PC-9 (cell line): ENCODE measurements at regions not wholly inside any gene's neighbourhood (a gene's known extent, or its start where the extent isn't known, plus 50 kb on each side); places are given as distances from the start of the nearest gene placed in this dataset.
A peak's percentile ranks its signal among the peaks of the same experiment; 100 is the strongest.

Experiments
- BruUV-seq: library from RNA; stranded (reverse); fragments of 400-500 nt; replicated peaks from 2 replicates; lab custom pipeline; 2021; lab: Mats Ljungman, UMichigan
- CTCF ChIA-PET: fragments of 300-600 bp; sonication (Branson Sonifier 250); formaldehyde crosslinking; loops from one replicate; lab custom pipeline; 2022; ENCODE audit warnings: antibody characterized with exemption; lab: Charles Lee
- POLR2A ChIA-PET: fragments of 300-600 bp; sonication (Branson Sonifier 250); formaldehyde crosslinking; loops from one replicate; lab custom pipeline; 2022; ENCODE audit warnings: antibody characterized with exemption; ENCODE audit not compliant: unreplicated experiment; lab: Charles Lee
- DNase-seq, 2 experiments: peaks; one replicate each; pipeline versions ENCODE4 v3.0.0 to v3.0.0-alpha.2; 2015 to 2022; ENCODE audit warnings: mixed read lengths in 1 of 2
- H2AFZ ChIP-seq: fragments of 200-600 bp; sonication (generic); 2 replicates; pipeline ENCODE4 v1.8.1; 2017; ENCODE audit warnings: antibody characterized with exemption
- H3F3A ChIP-seq: fragments of 200-600 bp; sonication (generic); 2 replicates; pipeline ENCODE4 v1.8.1; 2017; ENCODE audit warnings: antibody characterized with exemption, mild to moderate bottlenecking, low read depth; ENCODE audit not compliant: insufficient read depth
- H3K27ac ChIP-seq: fragments of 200-600 bp; sonication (generic); 2 replicates; pipeline ENCODE4 v1.6.1; 2016; ENCODE audit warnings: mixed run types
- H3K27me3 ChIP-seq: fragments of 200-600 bp; sonication (generic); 2 replicates; pipeline ENCODE4 v1.6.1; 2016; ENCODE audit warnings: low read depth, mixed run types; ENCODE audit not compliant: insufficient read depth
- H3K36me3 ChIP-seq: fragments of 200-600 bp; sonication (generic); 2 replicates; pipeline ENCODE4 v1.6.1; 2016; ENCODE audit warnings: low read depth, mixed run types
- H3K4me1 ChIP-seq: fragments of 200-600 bp; sonication (generic); replicated peaks from 2 replicates; pipeline ENCODE4 v1.6.1; 2016; ENCODE audit warnings: mixed run types; ENCODE audit not compliant: insufficient read depth
- H3K4me2 ChIP-seq: fragments of 200-600 bp; sonication (generic); 2 replicates; pipeline ENCODE4 v1.6.1; 2017; ENCODE audit warnings: mixed run types
- H3K4me3 ChIP-seq: fragments of 200-600 bp; sonication (generic); 2 replicates; pipeline ENCODE4 v1.6.1; 2016; ENCODE audit warnings: mixed run types
- H3K79me2 ChIP-seq: fragments of 200-600 bp; sonication (generic); 2 replicates; pipeline ENCODE4 v1.6.1; 2017; ENCODE audit warnings: low read depth, mixed run types
- H3K9me2 ChIP-seq: fragments of 200-600 bp; sonication (generic); 2 replicates; pipeline ENCODE4 v1.8.1; 2017; ENCODE audit warnings: mild to moderate bottlenecking; ENCODE audit not compliant: insufficient read depth
- H3K9me3 ChIP-seq: fragments of 200-600 bp; sonication (generic); 2 replicates; pipeline ENCODE4 v1.8.1; 2016; ENCODE audit warnings: low read depth; ENCODE audit not compliant: insufficient read depth
- H4K20me1 ChIP-seq: fragments of 200-600 bp; sonication (generic); 2 replicates; pipeline ENCODE4 v1.8.1; 2017; ENCODE audit not compliant: insufficient read depth
- CTCF ChIP-seq: fragments of 200-600 bp; sonication (generic); conservative IDR thresholded peaks from 2 replicates; pipeline ENCODE4 v1.6.1; 2017; ENCODE audit warnings: mixed run types, antibody characterized with exemption, mild to moderate bottlenecking, moderate library complexity
- EZH2 ChIP-seq: fragments of 200-600 bp; sonication (generic); IDR thresholded peaks from 2 replicates; pipeline ENCODE4 v1.8.0; 2017; ENCODE audit warnings: antibody characterized with exemption, low read depth
- intact Hi-C: fragments of 100-400 bp; cut with micrococcal nuclease; formaldehyde crosslinking; loops from one replicate; pipeline ENCODE4 v1.10.0; 2022; ENCODE audit not compliant: unreplicated experiment

GRCh38 chr6:125674230-125674629 is 75.2 kb upstream of the HEY2 start:
- BruUV-seq: no TSS peak
- DNase-seq: peak in 1 of 2 experiments; percentile 24
- Histone ChIP-seq H3K9me2 (no peaks in the 10 kb centered on the region), H3K27ac (no peak overlapping the region), H3K9me3 (no peaks in the 10 kb centered on the region), H3K4me1 (no peaks in the 10 kb centered on the region), H3K36me3 (no peaks in the 10 kb centered on the region), H3K27me3 (0 out of 2 replicates have a peak, but pooled peaks cover 5% of the 10 kb centered on the region), H3F3A (no peaks in the 10 kb centered on the region), H2AFZ (no peak overlapping the region), H3K4me2 (no peak overlapping the region), H3K79me2 (no peaks in the 10 kb centered on the region), H3K4me3 (no peak overlapping the region), H4K20me1 (no peaks in the 10 kb centered on the region)
- intact Hi-C loops: no loop called here
- CTCF ChIA-PET: no interaction called here
- POLR2A ChIA-PET: no interaction called here
- TF ChIP-seq CTCF: no peak

GRCh38 chr6:125678601-125679000 is 70.8 kb upstream of the HEY2 start:
- no TSS peak for BruUV-seq
- ChIA-PET CTCF (no interaction called here), POLR2A (no interaction called here)
- H3K4me1 ChIP-seq: no peaks in the 10 kb centered on the region
- no peak for TF ChIP-seq CTCF
- H3K27me3 ChIP-seq: 0 out of 2 replicates have a peak, but pooled peaks cover 5% of the 10 kb centered on the region
- no peaks in the 10 kb centered on the region for H3K79me2 ChIP-seq
- H2AFZ ChIP-seq: no peak overlapping the region
- no peaks in the 10 kb centered on the region for H3F3A ChIP-seq
- H3K9me2 ChIP-seq: no peaks in the 10 kb centered on the region
- H4K20me1 ChIP-seq: no peaks in the 10 kb centered on the region
- no peak overlapping the region for H3K4me3 ChIP-seq
- no peaks in the 10 kb centered on the region for H3K36me3 ChIP-seq
- intact Hi-C loops: no loop called here
- H3K27ac ChIP-seq: no peak overlapping the region
- H3K4me2 ChIP-seq: no peak overlapping the region
- no peak for DNase-seq
- H3K9me3 ChIP-seq: no peaks in the 10 kb centered on the region

- no peaks in the 10 kb centered on the region for H3K9me2 ChIP-seq
- H3K79me2 ChIP-seq: no peaks in the 10 kb centered on the region
- no peak overlapping the region for H3K4me3 ChIP-seq
- no peaks in the 10 kb centered on the region for H3K9me3 ChIP-seq
- DNase-seq: peak in 1 of 2 experiments; percentile 20
- H4K20me1 ChIP-seq: no peaks in the 10 kb centered on the region
- no peak overlapping the region for H3K4me2 ChIP-seq
- no peaks in the 10 kb centered on the region for H3K4me1 ChIP-seq
- H2AFZ ChIP-seq: no peak overlapping the region
- H3F3A ChIP-seq: no peaks in the 10 kb centered on the region
- no TSS peak for BruUV-seq
- H3K27me3 ChIP-seq: 0 out of 2 replicates have a peak, but pooled peaks cover 5% of the 10 kb centered on the region
- ChIA-PET CTCF (no interaction called here), POLR2A (no interaction called here)
- no peak overlapping the region for H3K27ac ChIP-seq
- TF ChIP-seq EZH2 (no peak), CTCF (no peak)
- intact Hi-C loops: no loop called here
- no peaks in the 10 kb centered on the region for H3K36me3 ChIP-seq
These were observed 70.3 kb upstream of the HEY2 start for GRCh38 chr6:125679128-125679527.
